GM18861 (cell line): ENCODE measurements at regions not wholly inside any gene's neighbourhood (a gene's known extent, or its start where the extent isn't known, plus 50 kb on each side); places are given as distances from the start of the nearest gene placed in this dataset.

ENCODE experiments used
- ATAC-seq: cut with Tn5 transposase; IDR thresholded peaks from one replicate; pipeline ENCODE4 v1.9.1; 2021; ENCODE audit not compliant: unreplicated experiment

DNA sequence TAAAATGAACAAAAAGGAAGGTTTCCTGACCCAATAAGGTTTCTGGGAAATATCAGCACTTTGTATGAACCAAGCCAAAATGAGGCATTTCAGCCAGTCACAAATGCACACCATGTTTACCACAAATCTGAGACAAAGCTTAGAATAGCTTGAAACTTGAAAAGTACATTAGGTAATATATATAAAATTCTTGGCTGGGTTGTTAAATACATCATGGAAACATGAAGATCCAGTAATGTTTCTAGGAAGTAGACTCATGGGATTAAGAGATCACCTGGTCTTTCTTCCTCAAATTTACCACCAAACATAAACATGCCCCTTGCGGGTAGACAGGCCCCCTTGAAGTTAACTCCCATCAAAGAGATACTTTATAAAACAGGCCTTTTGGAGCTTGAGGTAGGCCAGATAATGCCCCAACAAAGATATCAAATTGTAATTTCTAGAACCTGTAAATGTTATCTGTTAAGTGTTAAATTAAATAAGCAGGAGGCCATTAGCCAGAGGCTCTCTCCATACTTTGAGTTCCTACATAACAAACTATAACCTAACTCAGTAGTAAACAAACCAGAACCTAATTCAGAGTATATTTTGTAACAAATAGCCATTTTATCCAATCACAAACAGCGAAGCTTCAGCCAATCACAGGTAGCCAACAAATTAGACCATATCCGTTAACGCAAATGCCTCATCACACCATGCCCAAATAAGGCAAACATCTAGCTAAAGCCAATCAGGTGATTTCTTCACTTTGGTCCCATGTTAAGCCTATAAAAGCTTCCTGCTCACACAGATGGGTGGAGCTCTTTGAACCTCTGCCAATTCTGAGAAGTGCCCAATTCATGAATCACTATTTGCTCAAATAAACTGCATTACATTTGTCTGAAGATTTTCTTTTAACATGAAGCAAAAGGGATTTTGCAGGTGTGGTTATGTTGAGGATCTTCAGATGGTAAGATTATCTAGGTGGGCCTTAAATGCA lies 127.9 kb upstream of the TARS1 start:
- no peak for ATAC-seq

DNA sequence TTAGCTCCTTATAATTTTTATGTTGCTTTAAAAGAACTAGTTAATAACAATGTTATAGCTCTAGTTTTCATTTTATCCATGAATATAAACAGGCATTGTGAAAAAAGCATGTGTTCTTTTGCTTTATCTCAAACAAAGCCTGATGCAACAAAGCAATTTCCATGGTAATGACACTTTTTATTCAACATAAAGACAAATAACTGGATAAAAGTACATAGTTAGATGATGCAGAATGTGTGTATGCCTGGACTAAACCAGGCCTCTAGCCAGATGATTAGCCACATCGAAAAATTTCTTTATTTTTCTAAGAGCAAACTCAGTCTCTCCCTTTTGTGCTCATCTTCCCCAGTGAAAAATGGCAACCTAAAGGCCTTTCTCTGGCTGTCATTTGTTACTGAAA lies 125.6 kb upstream of the TARS1 start:
- no peak for ATAC-seq

DNA sequence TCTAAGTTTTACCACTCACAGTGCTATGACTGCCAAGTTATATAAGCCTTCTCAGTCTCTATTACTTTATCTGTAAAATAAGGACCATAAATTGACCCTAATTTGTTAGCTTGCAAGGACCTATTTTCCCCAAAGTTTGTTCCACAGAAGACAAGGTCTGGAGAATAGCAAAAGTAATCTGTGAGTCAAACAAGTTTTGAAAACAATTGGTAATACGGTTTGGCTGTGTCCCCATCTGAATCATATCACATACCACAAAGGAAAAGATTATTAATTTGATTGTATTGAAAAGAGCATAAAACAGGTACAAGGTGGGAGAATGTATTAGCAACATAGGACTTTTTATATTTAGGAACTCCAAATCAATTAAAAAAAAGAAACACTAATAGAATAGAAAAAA lies 124.0 kb upstream of the TARS1 start:
- ATAC-seq: no peak

DNA sequence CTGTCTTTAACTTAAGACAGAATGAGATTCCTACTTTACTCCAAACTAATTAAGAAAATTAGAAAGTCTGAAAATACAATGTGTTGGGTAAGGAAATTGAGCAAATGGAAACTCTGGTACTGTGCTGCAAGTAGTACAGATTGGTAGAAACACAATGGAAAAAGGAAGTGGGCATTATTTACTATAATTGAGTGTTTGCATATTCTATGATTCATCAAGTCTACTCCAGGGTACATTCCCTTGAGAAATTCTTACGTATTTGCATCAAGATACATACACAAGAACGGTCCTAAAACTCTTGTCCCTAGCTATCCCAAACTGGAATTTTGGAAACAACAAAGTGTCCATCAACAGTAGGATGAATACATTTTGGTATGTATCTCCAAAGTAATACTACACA lies 123.5 kb upstream of the TARS1 start:
- no peak for ATAC-seq

DNA sequence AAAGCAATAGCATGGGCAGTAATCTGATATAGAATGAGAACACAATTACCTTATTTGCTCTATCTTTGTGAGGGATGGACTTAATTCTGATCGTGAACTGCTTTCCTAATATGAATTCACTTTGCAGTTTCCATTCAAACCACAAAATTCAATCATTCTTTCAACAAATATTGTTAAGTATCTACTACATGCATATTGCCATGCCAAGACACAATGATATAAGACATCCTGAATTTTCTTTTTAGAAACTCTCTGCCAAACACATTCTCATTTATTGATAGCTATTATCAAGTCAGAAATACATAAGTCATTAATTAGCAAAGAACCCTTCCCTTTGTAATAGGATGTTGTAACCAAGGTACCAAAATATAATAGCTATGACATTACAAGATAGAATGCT lies 121.6 kb upstream of the TARS1 start:
- ATAC-seq: no peak

DNA sequence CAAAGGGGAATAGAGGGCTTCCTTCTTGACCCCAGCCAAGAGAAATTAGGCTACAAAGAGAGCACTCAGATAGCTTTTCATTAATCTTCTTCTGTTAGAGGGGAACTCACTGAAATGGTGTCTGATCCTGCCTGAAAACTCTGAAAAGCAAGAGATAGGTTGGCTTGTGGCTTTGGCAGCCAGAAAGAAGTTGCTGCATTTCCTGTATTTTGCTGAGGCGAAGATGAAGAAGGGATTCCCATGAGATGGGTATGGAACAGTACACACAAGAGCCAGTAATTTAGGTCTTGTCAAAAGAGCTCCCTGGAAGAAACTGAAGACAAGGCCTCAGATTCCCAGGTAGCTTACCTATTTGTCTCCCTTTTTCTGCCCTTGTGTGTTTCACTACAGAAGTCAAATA lies 120.9 kb upstream of the TARS1 start:
- ATAC-seq: no peak

GRCh38 chr5:33321026-33321425 lies 119.7 kb upstream of the TARS1 start:
- ATAC-seq: no peak

DNA sequence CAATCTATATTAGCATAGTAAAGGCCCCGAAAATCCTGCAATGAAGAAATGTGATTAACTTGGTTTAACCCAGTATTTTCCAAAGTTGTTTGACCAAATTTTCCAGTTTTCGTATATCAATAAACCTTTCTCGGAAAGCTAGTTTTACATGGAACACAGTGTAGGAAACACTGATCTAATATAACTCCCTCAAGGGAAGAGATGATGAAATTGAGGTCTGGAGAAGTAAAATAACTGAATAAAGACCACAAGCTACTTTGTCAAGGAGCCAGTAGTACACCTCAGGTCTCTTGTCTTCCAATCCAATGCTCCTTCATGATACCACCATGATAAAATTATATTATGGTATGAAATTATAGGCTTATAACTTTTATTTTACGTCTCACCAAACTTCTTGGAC lies 118.1 kb upstream of the TARS1 start:
- ATAC-seq: no peak

- no peak for ATAC-seq
Observed at GRCh38 chr5:33324667-33325307, 116.0 kb upstream of the TARS1 start.

DNA sequence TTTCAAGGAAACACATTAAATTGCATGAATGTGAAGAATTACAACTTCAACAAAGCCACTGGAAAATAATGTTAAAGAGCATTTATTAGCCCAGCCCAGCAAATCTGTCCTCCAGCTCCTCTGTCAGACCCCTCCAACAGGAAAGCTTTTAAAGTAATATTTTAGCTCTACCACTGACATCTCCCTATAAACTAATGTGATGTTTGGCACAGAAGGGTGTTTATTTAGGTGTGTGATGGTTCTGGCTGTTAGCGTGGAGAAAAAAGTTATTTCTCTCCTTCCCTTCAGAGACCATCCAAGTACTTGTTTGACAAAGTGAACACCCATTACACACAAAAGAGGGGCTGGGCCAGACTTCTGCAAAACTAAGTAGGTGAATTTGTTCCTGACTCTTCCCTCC lies 111.9 kb upstream of the TARS1 start:
- no peak for ATAC-seq

DNA sequence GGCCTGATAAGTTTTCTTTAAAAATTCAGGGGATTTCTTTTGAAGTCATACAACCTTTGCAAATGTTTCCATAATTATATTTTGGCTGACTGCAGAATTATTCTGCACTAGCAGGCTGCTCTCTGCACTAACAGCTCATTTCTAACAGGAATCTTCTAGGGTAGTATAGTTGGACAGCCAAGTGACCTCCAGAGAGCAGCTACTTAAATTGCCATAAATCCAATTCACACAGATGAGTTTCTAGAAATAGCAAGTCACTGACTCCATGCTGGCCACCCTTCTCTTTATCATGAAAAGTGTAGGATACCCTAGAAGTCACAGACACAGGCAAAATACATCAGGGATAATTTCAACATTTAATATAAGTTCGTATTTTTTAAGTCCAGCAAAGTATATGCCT lies 110.9 kb upstream of the TARS1 start:
- no peak for ATAC-seq

GRCh38 chr5:33330426-33330825 lies 110.3 kb upstream of the TARS1 start:
- ATAC-seq: no peak

DNA sequence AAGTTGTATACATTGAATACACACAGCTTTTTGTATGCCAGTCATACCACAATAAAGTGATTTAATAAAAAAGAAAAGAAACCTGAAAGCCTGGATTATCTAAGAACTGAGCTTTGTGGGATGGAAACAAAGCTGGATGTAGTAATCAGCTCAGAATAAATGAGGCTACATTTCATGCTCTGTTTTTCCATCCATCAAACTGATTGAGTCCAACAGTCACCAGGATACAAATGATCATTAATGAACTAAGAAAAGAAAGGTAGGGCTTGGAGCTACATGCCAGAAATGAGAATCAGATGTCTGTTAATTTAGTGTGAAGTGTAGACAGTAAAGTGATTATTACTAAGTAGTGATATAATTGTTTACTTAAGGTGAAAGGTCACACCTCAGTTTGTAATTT lies 109.8 kb upstream of the TARS1 start:
- ATAC-seq: no peak

DNA sequence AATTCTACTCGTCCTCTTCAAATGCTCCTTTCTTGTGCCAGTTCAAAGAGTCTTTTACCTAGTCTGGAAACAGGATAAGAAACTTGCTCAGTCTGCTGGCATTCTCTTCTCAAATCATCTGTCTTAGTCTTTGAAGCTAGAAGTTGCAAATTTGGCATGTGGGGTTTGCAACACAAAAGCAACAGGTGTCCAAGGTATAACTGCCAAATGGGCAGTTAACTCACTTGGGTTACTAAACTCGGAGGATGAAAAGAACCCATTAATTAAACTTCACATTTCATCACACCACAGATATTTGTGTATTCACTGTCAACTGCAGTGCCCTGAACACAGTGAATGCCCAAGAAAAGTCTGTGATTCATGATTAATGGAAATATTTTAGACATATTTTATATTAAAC lies 108.0 kb upstream of the TARS1 start:
- no peak for ATAC-seq

DNA sequence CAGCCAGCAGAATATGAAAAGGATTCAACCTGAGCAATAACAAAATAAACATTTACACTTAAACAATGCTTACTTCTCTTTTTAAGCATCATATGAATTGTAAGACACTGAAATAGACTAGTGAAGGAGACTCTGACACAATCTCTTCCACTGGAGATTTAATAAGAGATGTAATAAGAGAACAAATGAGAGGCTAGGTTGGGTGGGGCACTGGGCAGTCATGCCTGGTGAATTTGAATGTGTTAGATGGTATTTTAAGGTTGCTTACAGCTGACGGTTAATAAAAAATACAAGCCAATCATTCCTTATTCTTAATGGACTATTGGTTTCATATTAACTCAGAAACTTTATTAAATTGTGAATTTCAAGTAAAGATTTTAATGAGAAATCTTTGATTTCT lies 105.9 kb upstream of the TARS1 start:
- ATAC-seq: no peak

DNA sequence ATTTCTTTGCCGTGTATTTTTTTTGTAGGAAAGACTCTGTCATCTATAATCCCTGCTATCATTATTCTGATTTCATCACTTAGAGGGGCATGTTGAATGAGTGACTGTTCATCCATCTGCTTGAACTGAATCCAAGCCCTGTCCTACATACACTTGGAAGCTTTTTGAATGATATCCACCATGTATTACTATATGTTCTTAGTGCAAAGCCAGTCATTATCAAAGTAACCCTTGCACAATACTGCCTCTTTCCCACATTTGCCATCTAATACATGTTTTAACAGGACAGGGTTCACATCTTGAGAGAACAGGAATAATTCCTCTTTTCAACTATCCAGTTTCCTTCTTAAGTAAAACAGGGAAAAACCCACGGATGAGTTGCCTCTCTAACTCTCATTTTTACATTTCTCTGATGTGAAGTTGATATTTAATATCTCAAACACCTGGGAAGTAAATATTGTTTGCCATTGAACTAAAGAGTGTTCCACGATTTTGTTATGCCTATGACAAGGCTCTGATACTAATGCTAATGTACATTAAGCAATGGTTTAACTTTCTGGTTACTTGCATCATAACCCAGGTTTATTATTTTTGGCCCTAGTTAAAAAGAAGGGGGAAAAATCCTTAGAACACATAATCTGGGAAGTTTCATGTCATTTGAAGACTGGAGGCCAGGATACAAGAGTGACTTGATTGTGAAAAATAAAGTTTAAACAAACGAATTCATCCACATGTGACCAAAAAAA lies 103.7 kb upstream of the TARS1 start:
- no peak for ATAC-seq

GRCh38 chr5:33337637-33337992 lies 103.2 kb upstream of the TARS1 start:
- ATAC-seq: no peak

DNA sequence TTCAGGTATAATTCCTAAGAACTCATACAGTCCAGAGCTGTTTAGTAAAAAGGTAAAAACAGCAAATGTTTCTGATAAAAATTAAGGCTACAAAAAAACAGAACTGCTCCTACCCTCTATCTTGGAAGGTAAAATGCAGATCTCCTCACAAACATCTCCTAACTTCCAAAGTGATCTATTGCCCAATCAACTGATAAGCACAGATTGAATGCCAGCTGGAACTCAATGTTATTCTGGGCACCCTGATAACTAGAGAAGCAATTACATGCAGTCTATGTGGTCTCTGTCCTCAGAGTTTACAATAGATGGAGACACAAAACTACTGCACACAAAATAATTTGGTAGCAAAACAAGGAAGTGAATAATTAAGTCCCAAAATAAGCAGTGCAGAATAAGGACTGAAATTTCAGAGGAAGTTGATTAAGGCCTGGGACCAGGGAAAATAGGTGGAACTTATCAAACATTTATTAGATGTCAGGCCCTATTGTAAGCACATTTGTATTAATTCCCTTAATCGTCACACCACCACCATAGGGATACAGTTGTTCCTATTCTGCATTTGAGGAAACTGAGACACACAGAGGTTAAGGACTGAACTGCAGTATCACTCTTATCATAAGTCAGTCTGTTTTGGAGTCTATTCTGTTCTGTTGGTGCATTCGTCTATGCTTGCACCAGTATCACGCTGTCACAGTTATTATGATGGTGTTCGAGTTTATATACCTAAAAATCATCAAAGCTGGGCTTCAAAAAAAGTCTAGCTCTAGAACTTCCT lies 102.2 kb upstream of the TARS1 start:
- ATAC-seq: no peak

GRCh38 chr5:33339413-33339812 lies 101.4 kb upstream of the TARS1 start:
- no peak for ATAC-seq

DNA sequence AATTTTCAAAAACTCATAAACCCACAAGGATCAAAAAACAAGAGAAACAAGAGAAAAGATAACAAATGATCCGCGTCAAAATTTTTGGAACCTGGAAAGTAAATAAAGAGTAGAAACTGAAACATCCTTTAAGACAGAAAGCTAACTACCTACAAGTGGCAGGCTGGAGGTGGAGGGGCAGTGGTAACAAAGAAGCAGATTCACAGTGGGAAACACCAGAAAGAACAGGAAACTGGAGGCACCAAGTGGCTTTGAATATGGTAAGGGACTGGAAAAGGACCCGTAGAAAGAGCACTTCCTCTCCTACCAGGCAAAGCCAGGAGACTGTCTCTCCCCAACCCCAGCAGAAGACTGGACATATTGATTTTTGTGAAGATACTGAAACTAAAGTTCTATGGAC lies 100.6 kb upstream of the TARS1 start:
- no peak for ATAC-seq

- ATAC-seq: no peak
Observed at GRCh38 chr5:33341351-33341750, 99.4 kb upstream of the TARS1 start.
